HEK293 (cell line): ENCODE measurements at regions not wholly inside any gene's neighbourhood (a gene's known extent, or its start where the extent isn't known, plus 50 kb on each side); places are given as distances from the start of the nearest gene placed in this dataset.

Experiments
- CTCF ChIA-PET: fragments of 350-600 bp; formaldehyde crosslinking; extraction: SDS; loops from one replicate; lab custom pipeline; 2021; ENCODE audit warnings: antibody characterized with exemption; lab: Yijun Ruan, JAX
- POLR2A ChIA-PET: fragments of 300-600 bp; formaldehyde crosslinking; extraction: SDS; loops from one replicate; lab custom pipeline; 2020; ENCODE audit warnings: antibody characterized with exemption, inconsistent platforms; lab: Yijun Ruan, JAX
- H3K27ac ChIP-seq: fragments of 200-500 bp; sonication (Bioruptor generic); 2 replicates; pipeline ENCODE4 v1.5.1; 2014; ENCODE audit warnings: low read depth, low read length, control low read depth, inconsistent platforms; ENCODE audit errors: extremely low read depth
- H3K36me3 ChIP-seq, 2 experiments: fragments of 200-500 bp in 1 of 2; sonication (Bioruptor generic) in 1 of 2; 1 replicate in 1 of 2; 2 replicates in 1 of 2; pipeline ENCODE4 v1.5.1; 2014 to 2017; ENCODE audit warnings: inconsistent platforms in 2 of 2, low read length in 2 of 2; ENCODE audit not compliant: control insufficient read depth in 2 of 2, insufficient read depth in 1 of 2
- H3K4me1 ChIP-seq: fragments of 200-500 bp; sonication (Bioruptor generic); 2 replicates; pipeline ENCODE4 v1.5.1; 2014; ENCODE audit warnings: mild to moderate bottlenecking, low read length, inconsistent platforms; ENCODE audit not compliant: control insufficient read depth, insufficient read depth
- H3K4me3 ChIP-seq: 2 replicates; pipeline ENCODE4 v1.5.1; 2011; ENCODE audit warnings: low read depth, mild to moderate bottlenecking, control low read depth, low read length, moderate library complexity
- H3K9me3 ChIP-seq: fragments of 200-500 bp; sonication (Bioruptor generic); 2 replicates; pipeline ENCODE4 v1.5.1; 2014; ENCODE audit warnings: low read depth, low read length, inconsistent platforms; ENCODE audit not compliant: control insufficient read depth, insufficient read depth
- HOXA7 ChIP-seq: sonication (generic); formaldehyde crosslinking; IDR thresholded peaks from 2 replicates; pipeline ENCODE4 v1.8.1; 2022; ENCODE audit warnings: missing genetic modification reagents, borderline replicate concordance
- HOXC10 ChIP-seq: sonication (generic); formaldehyde crosslinking; IDR thresholded peaks from 2 replicates; pipeline ENCODE4 v1.8.1; 2023; ENCODE audit warnings: mild to moderate bottlenecking, missing genetic modification reagents
- KLF10 ChIP-seq: fragments of 450-650 bp; IDR thresholded peaks from 2 replicates; pipeline ENCODE4 v1.5.1; 2018; ENCODE audit warnings: missing biosample characterization, mild to moderate bottlenecking, missing genetic modification characterization
- ZNF114 ChIP-seq: fragments of 450-650 bp; formaldehyde crosslinking; IDR thresholded peaks from 2 replicates; pipeline ENCODE4 v1.5.0; 2017; ENCODE audit warnings: missing biosample characterization, missing genetic modification characterization
- ZNF211 ChIP-seq: fragments of 450-650 bp; formaldehyde crosslinking; IDR thresholded peaks from 2 replicates; pipeline ENCODE4 v1.5.1; 2016; ENCODE audit warnings: low read depth, missing biosample characterization, missing genetic modification characterization
- ZNF354C ChIP-seq: fragments of 450-650 bp; formaldehyde crosslinking; IDR thresholded peaks from 2 replicates; pipeline ENCODE4 v1.5.1; 2016; ENCODE audit warnings: missing biosample characterization, missing genetic modification characterization, low read depth, borderline replicate concordance
- ZNF426 ChIP-seq: fragments of 450-650 bp; formaldehyde crosslinking; IDR thresholded peaks from 2 replicates; pipeline ENCODE4 v1.5.1; 2017; ENCODE audit warnings: missing biosample characterization, missing genetic modification characterization, mild to moderate bottlenecking, inconsistent platforms, moderate library complexity
- ZNF514 ChIP-seq: fragments of 450-650 bp; formaldehyde crosslinking; IDR thresholded peaks from 2 replicates; pipeline ENCODE4 v1.5.1; 2016; ENCODE audit warnings: missing biosample characterization, missing genetic modification characterization
- ZNF518A ChIP-seq: fragments of 450-650 bp; formaldehyde crosslinking; conservative IDR thresholded peaks from 2 replicates; pipeline ENCODE4 v1.5.1; 2016; ENCODE audit warnings: low read depth, missing biosample characterization, missing genetic modification characterization
- ZNF610 ChIP-seq: fragments of 450-650 bp; formaldehyde crosslinking; IDR thresholded peaks from 2 replicates; pipeline ENCODE4 v1.5.1; 2016; ENCODE audit warnings: missing biosample characterization, missing genetic modification characterization, borderline replicate concordance
- ZNF623 ChIP-seq: fragments of 450-650 bp; formaldehyde crosslinking; IDR thresholded peaks from 2 replicates; pipeline ENCODE4 v1.5.1; 2016; ENCODE audit warnings: missing biosample characterization, missing genetic modification characterization
- ZNF654 ChIP-seq: fragments of 450-650 bp; formaldehyde crosslinking; IDR thresholded peaks from 2 replicates; pipeline ENCODE4 v1.5.1; 2016; ENCODE audit warnings: low read depth, missing biosample characterization, missing genetic modification characterization
- ZNF701 ChIP-seq: fragments of 450-650 bp; formaldehyde crosslinking; IDR thresholded peaks from 2 replicates; pipeline ENCODE4 v1.5.1; 2016; ENCODE audit warnings: missing biosample characterization, missing genetic modification characterization
- ZNF837 ChIP-seq: fragments of 450-650 bp; formaldehyde crosslinking; IDR thresholded peaks from 2 replicates; pipeline ENCODE4 v1.5.1; 2016; ENCODE audit warnings: missing biosample characterization, missing genetic modification characterization
- ZSCAN4 ChIP-seq: fragments of 450-650 bp; formaldehyde crosslinking; IDR thresholded peaks from 2 replicates; pipeline ENCODE4 v1.5.1; 2017; ENCODE audit warnings: missing biosample characterization, missing genetic modification characterization
- TF ChIP-seq, protein P1 (sequence below): fragments of 450-650 bp; formaldehyde crosslinking; IDR thresholded peaks from 2 replicates; pipeline ENCODE4 v1.5.1; 2017; ENCODE audit warnings: missing biosample characterization, missing genetic modification characterization
- TF ChIP-seq, protein P2 (sequence below): fragments of 450-650 bp; formaldehyde crosslinking; IDR thresholded peaks from 2 replicates; pipeline ENCODE4 v1.5.1; 2016; ENCODE audit warnings: missing biosample characterization, missing genetic modification characterization
- TF ChIP-seq, protein P3 (sequence below): fragments of 450-650 bp; formaldehyde crosslinking; IDR thresholded peaks from 2 replicates; pipeline ENCODE4 v1.5.1; 2016; ENCODE audit warnings: missing biosample characterization, missing genetic modification characterization

DNA sequence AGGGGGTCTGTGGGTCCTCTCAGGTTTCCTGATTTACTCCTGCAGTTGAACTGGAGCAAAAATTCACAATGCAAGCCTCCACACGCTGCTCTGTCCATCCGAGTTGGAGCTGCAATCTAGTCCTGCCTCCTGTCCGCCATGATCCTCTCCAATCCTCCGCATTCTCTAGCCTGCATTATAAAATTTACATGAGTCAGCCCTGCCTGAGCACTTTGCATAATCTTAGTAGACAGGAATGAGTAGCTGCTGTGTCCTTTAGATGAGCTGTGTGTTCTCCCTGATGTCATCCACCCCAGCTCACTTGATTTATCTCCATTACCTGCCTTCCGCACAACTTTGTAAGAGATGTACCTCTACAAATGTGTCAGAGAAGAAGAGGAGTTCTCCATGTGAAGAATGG lies 355.6 kb downstream of the STK39 start (continued):
- TF ChIP-seq, protein P1, sequence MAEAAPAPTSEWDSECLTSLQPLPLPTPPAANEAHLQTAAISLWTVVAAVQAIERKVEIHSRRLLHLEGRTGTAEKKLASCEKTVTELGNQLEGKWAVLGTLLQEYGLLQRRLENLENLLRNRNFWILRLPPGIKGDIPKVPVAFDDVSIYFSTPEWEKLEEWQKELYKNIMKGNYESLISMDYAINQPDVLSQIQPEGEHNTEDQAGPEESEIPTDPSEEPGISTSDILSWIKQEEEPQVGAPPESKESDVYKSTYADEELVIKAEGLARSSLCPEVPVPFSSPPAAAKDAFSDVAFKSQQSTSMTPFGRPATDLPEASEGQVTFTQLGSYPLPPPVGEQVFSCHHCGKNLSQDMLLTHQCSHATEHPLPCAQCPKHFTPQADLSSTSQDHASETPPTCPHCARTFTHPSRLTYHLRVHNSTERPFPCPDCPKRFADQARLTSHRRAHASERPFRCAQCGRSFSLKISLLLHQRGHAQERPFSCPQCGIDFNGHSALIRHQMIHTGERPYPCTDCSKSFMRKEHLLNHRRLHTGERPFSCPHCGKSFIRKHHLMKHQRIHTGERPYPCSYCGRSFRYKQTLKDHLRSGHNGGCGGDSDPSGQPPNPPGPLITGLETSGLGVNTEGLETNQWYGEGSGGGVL (tag by site-specific recombination): no peak
- TF ChIP-seq ZNF701 (tag by site-specific recombination) (no peak), ZNF514 (no peak), ZNF114 (tag by site-specific recombination) (no peak)
- TF ChIP-seq, protein P2, sequence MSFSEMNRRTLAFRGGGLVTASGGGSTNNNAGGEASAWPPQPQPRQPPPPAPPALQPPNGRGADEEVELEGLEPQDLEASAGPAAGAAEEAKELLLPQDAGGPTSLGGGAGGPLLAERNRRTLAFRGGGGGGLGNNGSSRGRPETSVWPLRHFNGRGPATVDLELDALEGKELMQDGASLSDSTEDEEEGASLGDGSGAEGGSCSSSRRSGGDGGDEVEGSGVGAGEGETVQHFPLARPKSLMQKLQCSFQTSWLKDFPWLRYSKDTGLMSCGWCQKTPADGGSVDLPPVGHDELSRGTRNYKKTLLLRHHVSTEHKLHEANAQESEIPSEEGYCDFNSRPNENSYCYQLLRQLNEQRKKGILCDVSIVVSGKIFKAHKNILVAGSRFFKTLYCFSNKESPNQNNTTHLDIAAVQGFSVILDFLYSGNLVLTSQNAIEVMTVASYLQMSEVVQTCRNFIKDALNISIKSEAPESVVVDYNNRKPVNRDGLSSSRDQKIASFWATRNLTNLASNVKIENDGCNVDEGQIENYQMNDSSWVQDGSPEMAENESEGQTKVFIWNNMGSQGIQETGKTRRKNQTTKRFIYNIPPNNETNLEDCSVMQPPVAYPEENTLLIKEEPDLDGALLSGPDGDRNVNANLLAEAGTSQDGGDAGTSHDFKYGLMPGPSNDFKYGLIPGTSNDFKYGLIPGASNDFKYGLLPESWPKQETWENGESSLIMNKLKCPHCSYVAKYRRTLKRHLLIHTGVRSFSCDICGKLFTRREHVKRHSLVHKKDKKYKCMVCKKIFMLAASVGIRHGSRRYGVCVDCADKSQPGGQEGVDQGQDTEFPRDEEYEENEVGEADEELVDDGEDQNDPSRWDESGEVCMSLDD: no peak

- POLR2A ChIA-PET: interaction anchor here (0.6 kb wide), 1 partner anchor 17 kb away, joined by 4 read pairs; no protein-coding TSS in a partner anchor
- TF ChIP-seq ZSCAN4: no peak
- TF ChIP-seq ZNF623 (tag by site-specific recombination): no peak
These were observed 356.7 kb downstream of the STK39 start for GRCh38 chr2:167890739-167891138.

DNA sequence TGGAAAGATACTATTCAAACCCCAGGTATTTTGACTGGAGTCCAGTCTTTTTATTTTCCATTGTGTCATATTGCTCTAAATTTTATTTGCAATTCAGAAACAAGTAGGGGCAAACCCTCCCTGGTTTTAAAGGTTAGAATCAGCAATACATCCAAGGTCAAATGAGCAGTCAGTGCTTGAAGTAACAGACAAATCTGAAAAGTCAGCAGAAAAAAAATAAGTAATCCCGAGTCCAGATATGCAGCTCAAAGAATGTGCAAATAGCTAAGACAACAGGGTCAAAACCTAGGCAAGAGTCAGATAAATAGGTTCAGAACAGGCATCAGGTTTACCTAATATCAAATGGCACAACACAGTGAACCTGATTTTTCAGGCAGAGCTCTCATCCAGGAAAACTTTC lies 367.0 kb downstream of the STK39 start:
- H3K4me3 ChIP-seq: no peak overlapping the region
- no peaks in the 10 kb centered on the region for H3K36me3 ChIP-seq
- POLR2A ChIA-PET: no interaction called here
- CTCF ChIA-PET: no interaction called here
- H3K9me3 ChIP-seq: no peaks in the 10 kb centered on the region
- no peaks in the 10 kb centered on the region for H3K4me1 ChIP-seq
- H3K27ac ChIP-seq: no peak overlapping the region
- no peak for TF ChIP-seq HOXC10 (CRISPR knock-in tag)
- no peak for TF ChIP-seq ZNF211 (tag by site-specific recombination)
- TF ChIP-seq ZNF426 (tag by site-specific recombination): no peak
- TF ChIP-seq ZNF654: no peak
- TF ChIP-seq KLF10 (tag by site-specific recombination): no peak
- TF ChIP-seq ZNF610: no peak
- TF ChIP-seq ZNF518A (tag by site-specific recombination): no peak
- no peak for TF ChIP-seq ZNF837 (tag by site-specific recombination)
- TF ChIP-seq HOXA7 (CRISPR knock-in tag): no peak
- no peak for TF ChIP-seq ZNF354C (tag by site-specific recombination)
- TF ChIP-seq, protein P3, sequence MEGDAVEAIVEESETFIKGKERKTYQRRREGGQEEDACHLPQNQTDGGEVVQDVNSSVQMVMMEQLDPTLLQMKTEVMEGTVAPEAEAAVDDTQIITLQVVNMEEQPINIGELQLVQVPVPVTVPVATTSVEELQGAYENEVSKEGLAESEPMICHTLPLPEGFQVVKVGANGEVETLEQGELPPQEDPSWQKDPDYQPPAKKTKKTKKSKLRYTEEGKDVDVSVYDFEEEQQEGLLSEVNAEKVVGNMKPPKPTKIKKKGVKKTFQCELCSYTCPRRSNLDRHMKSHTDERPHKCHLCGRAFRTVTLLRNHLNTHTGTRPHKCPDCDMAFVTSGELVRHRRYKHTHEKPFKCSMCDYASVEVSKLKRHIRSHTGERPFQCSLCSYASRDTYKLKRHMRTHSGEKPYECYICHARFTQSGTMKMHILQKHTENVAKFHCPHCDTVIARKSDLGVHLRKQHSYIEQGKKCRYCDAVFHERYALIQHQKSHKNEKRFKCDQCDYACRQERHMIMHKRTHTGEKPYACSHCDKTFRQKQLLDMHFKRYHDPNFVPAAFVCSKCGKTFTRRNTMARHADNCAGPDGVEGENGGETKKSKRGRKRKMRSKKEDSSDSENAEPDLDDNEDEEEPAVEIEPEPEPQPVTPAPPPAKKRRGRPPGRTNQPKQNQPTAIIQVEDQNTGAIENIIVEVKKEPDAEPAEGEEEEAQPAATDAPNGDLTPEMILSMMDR: no peak

More at GRCh38 chr2:167890739-167891138, 356.7 kb downstream of the STK39 start:
- Histone ChIP-seq H3K4me3 (no peak overlapping the region), H3K27ac (no peak overlapping the region), H3K36me3 (no peaks in the 10 kb centered on the region), H3K4me1 (no peaks in the 10 kb centered on the region), H3K9me3 (no peaks in the 10 kb centered on the region)
- CTCF ChIA-PET: no interaction called here
